Central memory CD4-positive, alpha-beta T cell (primary cell): ENCODE measurements at regions not wholly inside any gene's neighbourhood (a gene's known extent, or its start where the extent isn't known, plus 50 kb on each side); places are given as distances from the start of the nearest gene placed in this dataset.

ENCODE experiments used
- DNase-seq: peaks from one replicate; pipeline ENCODE4 v3.0.0; 2022

DNA sequence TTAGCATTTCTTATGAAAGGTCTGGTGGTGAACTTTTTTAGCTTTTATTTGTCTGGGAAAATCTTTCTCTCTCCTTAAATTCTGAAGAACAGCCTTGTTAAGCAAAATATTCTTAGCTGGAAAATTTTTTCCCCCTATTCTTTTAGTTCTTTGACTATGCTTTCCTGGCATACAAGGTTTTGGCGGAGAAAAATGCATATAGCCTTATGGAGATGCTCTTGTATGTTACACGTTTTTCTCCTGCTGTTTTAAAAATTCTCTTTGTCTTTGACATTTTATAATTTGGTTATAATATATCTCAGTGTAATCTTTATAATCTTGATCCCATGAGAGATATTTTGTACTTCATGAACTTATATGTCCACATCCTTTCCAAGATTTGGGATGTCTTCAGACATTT is 1190.4 kb upstream of the ZEB2 start:
- no peak for DNase-seq

- DNase-seq: no peak
Measured at GRCh38 chr2:145702305-145702704, 1182.4 kb upstream of the ZEB2 start.

DNA sequence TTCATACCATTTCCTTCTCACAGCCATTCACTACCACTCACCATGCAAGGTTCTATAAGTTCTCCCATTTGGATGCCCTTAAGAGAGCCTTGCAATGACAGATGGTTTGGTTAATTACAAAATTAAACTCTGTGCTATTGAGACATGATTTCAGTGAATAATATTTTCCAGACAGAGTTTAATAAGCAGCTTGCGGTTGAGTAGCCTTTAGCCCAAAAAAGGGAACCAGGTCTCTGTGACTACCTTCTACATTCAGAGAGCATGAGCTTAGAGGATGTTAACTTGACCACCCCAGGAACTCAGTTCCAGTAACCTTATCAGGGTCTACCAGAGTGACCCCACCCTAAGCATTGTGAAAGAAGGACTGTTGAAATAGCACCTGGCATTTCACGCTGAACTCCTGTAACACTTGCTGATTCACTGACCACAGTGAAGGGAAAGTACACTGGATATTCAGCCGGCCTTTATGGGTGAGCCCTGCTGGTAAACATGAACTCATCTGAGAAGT is 1173.1 kb upstream of the ZEB2 start:
- no peak for DNase-seq

- no peak for DNase-seq
Measured at GRCh38 chr2:145691659-145692058, 1171.7 kb upstream of the ZEB2 start.

GRCh38 chr2:145690183-145690778 is 1170.4 kb upstream of the ZEB2 start:
- DNase-seq: no peak

GRCh38 chr2:145689277-145689676 is 1169.4 kb upstream of the ZEB2 start:
- no peak for DNase-seq

DNA sequence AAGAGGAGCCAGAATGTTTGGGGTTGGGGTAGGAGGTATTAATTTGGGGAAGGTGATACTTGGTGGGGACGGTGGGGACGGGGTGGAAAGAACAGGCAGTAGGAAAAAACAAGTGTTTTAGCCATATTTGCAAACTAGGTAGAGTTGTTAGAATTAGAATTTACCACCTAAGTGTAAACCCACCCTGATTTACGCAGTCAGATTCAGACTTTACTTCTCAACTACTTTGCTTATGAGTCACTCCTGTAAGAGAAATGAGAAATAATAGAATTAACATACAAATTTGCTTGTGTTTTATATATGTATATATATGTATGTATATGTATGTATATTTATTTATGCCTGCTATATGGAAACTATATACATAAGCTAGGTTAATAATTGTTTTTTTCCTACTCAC is 1168.2 kb upstream of the ZEB2 start:
- DNase-seq: no peak

GRCh38 chr2:145687442-145688134 is 1167.7 kb upstream of the ZEB2 start:
- no peak for DNase-seq

GRCh38 chr2:145685383-145686050 is 1165.6 kb upstream of the ZEB2 start:
- no peak for DNase-seq

DNA sequence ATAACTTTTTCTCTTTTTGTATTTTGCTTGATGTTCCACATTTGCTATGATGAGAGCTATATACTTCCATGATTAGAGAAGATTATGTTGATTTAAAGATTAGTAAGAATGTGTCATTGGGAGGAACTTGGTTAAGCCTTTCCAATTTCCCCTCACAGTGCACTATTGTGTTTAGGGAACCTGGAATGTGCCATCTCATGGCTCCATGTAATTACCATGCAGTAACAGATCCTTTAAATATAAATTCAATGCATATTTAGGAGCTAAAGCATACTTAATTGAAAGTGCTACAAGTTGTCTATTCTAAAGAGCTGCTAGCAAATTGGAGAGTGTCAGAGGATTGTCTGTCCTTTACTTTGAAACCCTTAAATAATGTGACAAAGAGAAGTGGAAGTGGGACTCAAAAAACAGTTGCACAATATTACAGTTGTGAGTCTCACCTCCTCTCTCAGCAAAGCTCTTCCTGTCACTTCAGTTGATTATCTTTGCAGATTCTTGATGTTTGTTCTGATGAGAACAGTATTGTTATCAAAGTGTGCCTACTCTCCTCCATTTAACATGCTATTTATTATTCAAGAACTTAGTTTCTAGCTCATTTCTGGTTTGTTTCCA is 1162.7 kb upstream of the ZEB2 start:
- no peak for DNase-seq

GRCh38 chr2:145680276-145680675 is 1160.4 kb upstream of the ZEB2 start:
- DNase-seq: no peak

DNA sequence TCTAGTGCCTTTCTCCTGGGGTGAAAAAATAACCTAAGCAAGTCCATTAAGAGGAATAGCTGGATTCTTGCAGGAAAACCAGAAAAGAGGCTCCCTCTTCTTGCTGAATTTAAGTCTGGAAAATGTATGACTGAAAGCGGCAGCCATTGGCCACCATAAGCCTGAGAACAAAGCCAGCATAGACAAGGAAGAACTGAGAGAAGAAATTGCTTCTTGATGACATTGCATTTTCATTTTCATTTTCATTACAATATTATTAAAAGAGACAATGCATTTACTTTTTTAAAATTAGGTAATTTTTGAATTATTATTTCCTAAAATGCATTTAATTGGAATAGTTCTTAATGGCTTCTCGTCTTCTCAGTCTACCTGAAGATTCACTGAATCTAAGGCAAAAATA is 1157.5 kb upstream of the ZEB2 start:
- no peak for DNase-seq

DNA sequence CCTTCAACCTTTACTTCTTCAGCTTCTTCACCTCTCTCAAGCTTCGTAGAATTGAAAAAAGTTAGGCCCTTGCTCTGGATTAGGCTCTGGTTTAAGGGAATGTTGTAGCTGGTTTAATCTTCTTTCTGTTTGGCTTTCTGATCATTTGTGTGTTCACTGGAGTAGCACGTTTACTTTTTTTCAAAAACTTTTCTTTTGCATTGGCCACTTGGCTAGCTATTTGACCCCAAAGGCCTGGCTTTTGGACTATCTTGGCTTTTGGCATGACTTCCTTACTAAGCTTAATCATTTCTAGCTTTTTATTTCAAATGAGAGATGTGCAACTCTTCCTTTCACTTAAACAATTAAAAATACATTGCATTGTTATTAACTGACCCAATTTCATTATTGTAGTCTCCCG is 1154.8 kb upstream of the ZEB2 start:
- DNase-seq: no peak

- DNase-seq: no peak
Measured at GRCh38 chr2:145669301-145669700, 1149.4 kb upstream of the ZEB2 start.

- DNase-seq: no peak
Measured at GRCh38 chr2:145666552-145666951, 1146.6 kb upstream of the ZEB2 start.

DNA sequence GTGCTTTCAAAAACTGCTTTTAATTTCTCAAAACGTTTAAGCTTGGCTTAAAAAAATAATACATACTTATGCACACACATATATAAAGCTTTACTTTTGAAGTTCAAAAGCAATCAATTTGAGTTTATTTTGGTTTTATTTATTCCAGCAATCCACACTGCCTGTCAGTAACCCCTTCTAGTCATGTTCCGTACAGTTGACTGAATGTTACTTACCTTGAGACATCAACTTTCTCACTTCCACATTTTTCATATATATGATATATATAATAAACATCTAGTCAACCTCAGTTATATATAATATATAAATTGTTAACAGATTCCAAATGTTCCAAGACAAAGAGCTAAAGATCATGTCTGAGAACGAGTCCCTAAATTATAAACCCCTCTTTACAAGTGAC is 1137.3 kb upstream of the ZEB2 start:
- no peak for DNase-seq

GRCh38 chr2:145655165-145655765 is 1135.3 kb upstream of the ZEB2 start:
- DNase-seq: no peak

DNA sequence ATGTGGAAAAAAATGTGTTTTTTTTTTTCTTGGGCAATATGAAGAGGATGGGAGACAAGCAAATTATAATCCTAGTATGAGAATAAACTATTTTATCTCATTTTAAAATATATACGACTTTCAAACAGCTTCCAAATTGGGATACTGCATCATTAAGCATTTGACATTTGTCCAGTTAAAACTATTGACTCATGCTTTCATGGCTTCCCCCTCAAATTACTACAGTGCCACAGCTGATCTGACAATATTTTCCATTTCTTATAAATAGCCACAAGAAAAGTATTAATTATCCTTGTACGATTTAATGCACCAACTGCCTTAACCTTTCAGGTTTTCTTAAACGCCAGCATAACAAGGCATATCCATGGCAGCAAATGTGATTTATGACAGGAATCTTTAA is 1134.8 kb upstream of the ZEB2 start:
- DNase-seq: no peak

DNA sequence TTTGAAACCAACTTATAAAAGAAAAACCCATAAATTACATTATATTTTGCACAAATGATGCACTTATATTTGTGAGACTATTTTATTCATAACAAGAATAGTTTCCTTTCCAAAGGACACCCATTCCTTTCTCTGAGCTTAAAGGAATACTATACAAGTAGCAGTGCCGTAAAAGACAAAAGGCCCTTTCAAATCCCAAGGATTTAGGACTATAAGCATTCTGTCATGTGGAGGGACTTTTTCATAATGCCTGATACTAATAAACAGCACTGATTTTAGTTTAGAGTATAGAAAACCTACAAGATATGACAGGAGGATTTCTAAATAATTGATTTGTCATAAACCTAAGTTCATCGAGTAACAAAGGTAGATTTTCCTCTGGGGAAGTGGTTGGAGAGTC is 1134.2 kb upstream of the ZEB2 start:
- no peak for DNase-seq

- no peak for DNase-seq
Measured at GRCh38 chr2:145653553-145653952, 1133.6 kb upstream of the ZEB2 start.

DNA sequence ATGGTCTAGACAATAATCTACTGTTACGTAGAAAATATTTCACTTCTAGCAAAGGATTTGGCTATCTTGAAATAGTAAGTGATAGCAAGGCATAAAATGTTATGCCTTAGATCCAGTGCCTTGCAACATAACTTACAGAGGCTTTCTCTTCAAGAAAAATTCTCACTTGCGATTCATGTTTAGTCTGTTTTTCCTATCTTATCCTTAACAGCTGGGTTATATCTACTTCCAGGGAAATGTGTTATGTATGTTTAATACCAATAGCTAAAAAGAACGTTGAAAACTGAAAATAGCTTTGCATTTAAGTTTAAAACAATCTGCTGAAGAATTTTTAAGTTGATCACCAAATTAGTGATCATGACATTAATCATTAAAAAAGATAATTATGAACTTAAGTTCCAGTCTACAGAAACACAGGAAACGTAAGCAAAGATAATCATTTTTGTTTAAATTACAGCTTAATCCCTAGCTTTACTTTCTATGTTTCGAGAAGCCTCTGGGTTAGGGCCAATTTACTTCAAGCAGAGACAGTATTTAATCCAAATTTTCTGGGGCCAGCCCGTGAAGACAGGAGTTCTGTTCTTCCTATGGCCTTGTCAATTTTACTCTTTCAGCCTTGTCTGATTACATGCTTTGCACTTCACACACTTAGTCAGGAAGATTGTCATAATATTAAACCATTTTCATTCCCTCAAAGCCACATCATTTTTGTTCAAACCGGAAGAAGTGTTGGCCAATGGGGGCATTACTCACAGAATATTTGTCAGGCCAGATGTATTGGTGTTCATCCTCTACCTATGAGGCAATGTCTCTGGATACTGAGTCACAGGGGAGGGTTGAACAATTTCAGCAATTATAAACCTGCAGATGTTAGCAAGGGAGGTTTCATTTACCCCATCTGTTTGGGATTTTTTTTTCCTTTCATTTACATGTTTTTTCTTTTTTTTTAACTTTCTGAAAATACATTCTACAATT is 1132.9 kb upstream of the ZEB2 start:
- no peak for DNase-seq

GRCh38 chr2:145652036-145652435 is 1132.1 kb upstream of the ZEB2 start:
- DNase-seq: no peak
